ENCODE measurements at regions not wholly inside any gene's neighbourhood (a gene's known extent, or its start where the extent isn't known, plus 50 kb on each side); places are given as distances from the start of the nearest gene placed in this dataset.
A peak's percentile ranks its signal among the peaks of the same experiment; 100 is the strongest.

- no peak for DNase-seq (ENCODE audit: low spot score)
- Mint-ChIP-seq H3K4me3 (no peak overlapping the region), H3K9me3 (peaks cover 14% of the 10 kb centered on the region), H3K4me1 (no peaks in the 10 kb centered on the region), H3K27ac (no peak overlapping the region), H3K36me3 (peaks cover 3% of the 10 kb centered on the region), H3K27me3 (ENCODE audit: low read depth) (no peaks in the 10 kb centered on the region)
- POLR2A ChIA-PET, result no interaction called here
- CTCF ChIA-PET, result no interaction called here
- no peak for TF ChIP-seq SMAD4 (CRISPR knock-in tag; IDR thresholded peaks at IDR 0.05)
- no peak for TF ChIP-seq ZNF512 (CRISPR knock-in tag; IDR thresholded peaks at IDR 0.05; ENCODE audit: borderline replicate concordance)
- no peak for TF ChIP-seq ZSCAN18 (CRISPR knock-in tag; IDR thresholded peaks at IDR 0.05)
- no peak for TF ChIP-seq RELA (CRISPR knock-in tag; IDR thresholded peaks at IDR 0.05; ENCODE audit: borderline replicate concordance)
- no peak for TF ChIP-seq GRHL2 (CRISPR knock-in tag; IDR thresholded peaks at IDR 0.05; ENCODE audit: insufficient replicate concordance, severe bottlenecking)
- ATAC-seq, result no peak
Measured at GRCh38 chr6:100965067-100965466, 83.9 kb upstream of the ASCC3 start.

- peaks cover 3% of the 10 kb centered on the region for H3K36me3 Mint-ChIP-seq
- no peaks in the 10 kb centered on the region for H3K4me1 Mint-ChIP-seq
- peak; percentile 78 for ATAC-seq
- POLR2A ChIA-PET, result interaction anchor here (0.7 kb wide), 1 partner anchor 17 kb away, joined by 3 read pairs; no protein-coding TSS in a partner anchor
- CTCF ChIA-PET, result interaction anchor here (0.6 kb wide), 1 partner anchor 1265 kb away, joined by 3 read pairs; no protein-coding TSS in a partner anchor
- DNase-seq (ENCODE audit: low spot score), result peak; percentile 64
- TF ChIP-seq FOXK1 (CRISPR knock-in tag; IDR thresholded peaks at IDR 0.05), result peak; percentile 64
- no peak for TF ChIP-seq ESRRA (CRISPR knock-in tag; IDR thresholded peaks at IDR 0.05; ENCODE audit: borderline replicate concordance)
- peaks cover 27% of the 10 kb centered on the region for H3K9me3 Mint-ChIP-seq
- no peaks in the 10 kb centered on the region for H3K27me3 Mint-ChIP-seq (ENCODE audit: low read depth)
- no peak overlapping the region for H3K4me3 Mint-ChIP-seq
- H3K27ac Mint-ChIP-seq, result no peak overlapping the region
Measured at GRCh38 chr6:100968949-100969348, 87.8 kb upstream of the ASCC3 start.

GRCh38 chr6:100979267-100979666 lies 98.1 kb upstream of the ASCC3 start:
- ATAC-seq (peak; percentile 50), DNase-seq (ENCODE audit: low spot score) (no peak)
- Mint-ChIP-seq H3K4me3 (no peak overlapping the region), H3K36me3 (no peaks in the 10 kb centered on the region), H3K27ac (no peak overlapping the region), H3K27me3 (ENCODE audit: low read depth) (no peaks in the 10 kb centered on the region), H3K4me1 (peaks cover 4% of the 10 kb centered on the region), H3K9me3 (peaks cover 14% of the 10 kb centered on the region)
- ChIA-PET POLR2A (no interaction called here), CTCF (no interaction called here)
- TF ChIP-seq ZNF416 (CRISPR knock-in tag; IDR thresholded peaks at IDR 0.05) (no peak), ZNF219 (CRISPR knock-in tag; IDR thresholded peaks at IDR 0.05; ENCODE audit: borderline replicate concordance) (no peak), ATF3 (CRISPR knock-in tag; conservative IDR thresholded peaks at IDR 0.05) (no peak), ZNF138 (CRISPR knock-in tag; conservative IDR thresholded peaks at IDR 0.05) (no peak), NFATC4 (CRISPR knock-in tag; IDR thresholded peaks at IDR 0.05) (no peak), ERG (CRISPR knock-in tag; IDR thresholded peaks at IDR 0.05) (no peak), TEAD1 (CRISPR knock-in tag; IDR thresholded peaks at IDR 0.05) (no peak), NFYB (CRISPR knock-in tag; conservative IDR thresholded peaks at IDR 0.05; ENCODE audit: low read depth) (no peak), OVOL2 (CRISPR knock-in tag; IDR thresholded peaks at IDR 0.05; ENCODE audit: borderline replicate concordance) (no peak), HMGXB4 (CRISPR knock-in tag; IDR thresholded peaks at IDR 0.05) (no peak), ZNF512 (CRISPR knock-in tag; IDR thresholded peaks at IDR 0.05; ENCODE audit: borderline replicate concordance) (no peak), NR2C2 (CRISPR knock-in tag; IDR thresholded peaks at IDR 0.05) (no peak)

Data from WTC11 (cell line).